ENCODE measurements at regions not wholly inside any gene's neighbourhood (a gene's known extent, or its start where the extent isn't known, plus 50 kb on each side); places are given as distances from the start of the nearest gene placed in this dataset.

DNA sequence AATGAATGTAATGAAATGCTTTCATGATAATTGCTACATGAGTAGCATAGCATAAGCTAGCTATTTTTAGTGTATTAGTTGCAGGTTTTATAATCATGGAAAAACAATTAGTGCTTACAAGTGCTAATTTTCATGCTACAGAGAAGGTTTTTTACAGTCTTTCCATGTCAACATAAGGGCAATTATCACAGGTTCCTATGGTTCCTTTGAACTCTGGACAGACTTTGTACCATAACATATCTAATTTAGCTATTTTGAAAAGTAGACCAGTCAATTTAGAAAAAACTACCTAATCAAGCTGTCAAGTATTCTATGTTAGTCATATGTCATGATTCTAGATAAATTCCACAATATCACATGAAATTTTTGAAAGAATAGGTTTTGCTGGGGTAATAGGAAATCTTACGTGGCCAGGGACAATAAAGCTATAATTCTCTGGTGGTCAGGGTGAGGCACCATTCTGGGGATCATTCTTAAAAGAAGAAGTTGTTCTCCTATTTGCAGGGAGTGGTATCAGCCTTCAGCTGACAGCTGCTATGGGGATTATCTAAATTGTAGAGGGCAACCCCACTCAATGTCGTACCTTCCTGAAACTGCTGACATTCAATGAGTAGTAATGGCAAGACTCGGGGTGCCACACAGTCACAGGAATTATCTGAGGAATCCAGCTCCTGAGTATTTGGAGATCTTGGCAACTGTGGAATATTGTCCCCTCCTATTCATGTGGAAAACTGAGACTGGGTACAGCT lies 724.0 kb upstream of the LINC00305 start:
- TF ChIP-seq, protein P1, sequence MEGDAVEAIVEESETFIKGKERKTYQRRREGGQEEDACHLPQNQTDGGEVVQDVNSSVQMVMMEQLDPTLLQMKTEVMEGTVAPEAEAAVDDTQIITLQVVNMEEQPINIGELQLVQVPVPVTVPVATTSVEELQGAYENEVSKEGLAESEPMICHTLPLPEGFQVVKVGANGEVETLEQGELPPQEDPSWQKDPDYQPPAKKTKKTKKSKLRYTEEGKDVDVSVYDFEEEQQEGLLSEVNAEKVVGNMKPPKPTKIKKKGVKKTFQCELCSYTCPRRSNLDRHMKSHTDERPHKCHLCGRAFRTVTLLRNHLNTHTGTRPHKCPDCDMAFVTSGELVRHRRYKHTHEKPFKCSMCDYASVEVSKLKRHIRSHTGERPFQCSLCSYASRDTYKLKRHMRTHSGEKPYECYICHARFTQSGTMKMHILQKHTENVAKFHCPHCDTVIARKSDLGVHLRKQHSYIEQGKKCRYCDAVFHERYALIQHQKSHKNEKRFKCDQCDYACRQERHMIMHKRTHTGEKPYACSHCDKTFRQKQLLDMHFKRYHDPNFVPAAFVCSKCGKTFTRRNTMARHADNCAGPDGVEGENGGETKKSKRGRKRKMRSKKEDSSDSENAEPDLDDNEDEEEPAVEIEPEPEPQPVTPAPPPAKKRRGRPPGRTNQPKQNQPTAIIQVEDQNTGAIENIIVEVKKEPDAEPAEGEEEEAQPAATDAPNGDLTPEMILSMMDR (conservative IDR thresholded peaks at IDR 0.05), result no peak
- TF ChIP-seq ZFX (IDR thresholded peaks at IDR 0.05), result no peak
- no peak overlapping the region for H3K27ac ChIP-seq

- no peak for TF ChIP-seq ZFX (IDR thresholded peaks at IDR 0.05)
- TF ChIP-seq, protein P1 (conservative IDR thresholded peaks at IDR 0.05), result no peak
- H3K27ac ChIP-seq, result no peak overlapping the region
These were observed 705.2 kb upstream of the LINC00305 start for GRCh38 chr18:64854112-64854511.

DNA sequence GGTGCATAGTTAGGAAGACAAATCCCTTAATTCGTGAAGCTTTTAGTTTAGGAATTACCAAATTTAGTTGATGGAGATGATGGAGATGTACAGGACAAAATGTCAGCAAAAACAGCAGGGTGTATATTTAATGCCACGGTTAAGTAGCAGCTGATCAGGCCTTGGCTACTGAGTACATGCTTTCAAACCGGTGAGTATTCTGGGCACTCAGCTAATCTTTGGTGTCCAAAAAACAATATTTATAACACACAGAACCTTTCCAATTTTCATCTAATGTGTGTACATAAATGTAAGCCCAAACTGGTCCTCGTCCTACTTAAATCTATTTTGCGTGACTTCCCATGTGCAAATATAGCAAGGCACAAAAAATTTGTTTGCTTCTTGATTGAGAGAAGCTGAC lies 703.4 kb upstream of the LINC00305 start:
- H3K27ac ChIP-seq, result no peak overlapping the region

DNA sequence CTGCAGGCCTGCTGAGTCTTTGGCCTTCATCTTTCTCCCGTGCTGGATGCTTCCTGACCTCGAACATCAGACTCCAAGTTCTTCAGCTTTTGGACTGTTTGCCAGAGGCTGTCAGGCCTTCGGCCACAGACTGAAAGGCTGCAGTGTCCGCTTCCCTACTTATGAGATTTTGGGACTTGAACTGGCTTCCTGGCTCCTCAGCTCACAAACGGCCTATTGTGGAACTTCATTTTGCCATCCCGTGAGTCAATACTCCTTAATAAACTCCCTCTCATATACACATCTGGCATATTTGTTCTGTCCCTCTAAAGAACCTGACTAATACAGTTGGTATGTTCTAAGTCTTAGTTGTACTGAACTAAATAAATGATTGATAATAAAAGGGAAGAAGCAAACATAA lies 702.8 kb upstream of the LINC00305 start:
- TF ChIP-seq ZFX (IDR thresholded peaks at IDR 0.05), result no peak
- TF ChIP-seq, protein P1 (conservative IDR thresholded peaks at IDR 0.05), result no peak
- H3K27ac ChIP-seq, result no peak overlapping the region

More for the DNA sequence above, 703.4 kb upstream of the LINC00305 start:
- no peak for TF ChIP-seq ZFX (IDR thresholded peaks at IDR 0.05)
- TF ChIP-seq, protein P1 (conservative IDR thresholded peaks at IDR 0.05), result no peak

DNA sequence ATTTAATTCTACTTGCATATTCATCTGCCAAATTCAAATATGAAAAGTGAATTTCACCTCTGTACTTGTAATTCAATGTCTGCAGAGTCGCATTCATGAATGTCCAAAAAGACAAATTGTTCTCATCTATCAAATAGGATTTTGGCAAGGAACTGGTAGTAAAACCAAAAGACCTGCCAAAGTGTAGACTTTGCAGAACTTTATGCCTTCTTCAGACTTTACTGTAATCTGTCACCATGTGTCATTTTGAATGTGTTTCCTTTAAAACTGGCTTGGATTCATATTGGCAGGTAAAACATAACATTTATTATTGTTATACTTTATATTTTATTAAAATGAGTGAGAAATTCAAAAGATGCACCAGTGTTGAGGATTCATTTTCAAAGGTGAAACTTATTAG lies 701.9 kb upstream of the LINC00305 start:
- no peak overlapping the region for H3K27ac ChIP-seq
- no peak for TF ChIP-seq ZFX (IDR thresholded peaks at IDR 0.05)
- TF ChIP-seq, protein P1 (conservative IDR thresholded peaks at IDR 0.05), result no peak

DNA sequence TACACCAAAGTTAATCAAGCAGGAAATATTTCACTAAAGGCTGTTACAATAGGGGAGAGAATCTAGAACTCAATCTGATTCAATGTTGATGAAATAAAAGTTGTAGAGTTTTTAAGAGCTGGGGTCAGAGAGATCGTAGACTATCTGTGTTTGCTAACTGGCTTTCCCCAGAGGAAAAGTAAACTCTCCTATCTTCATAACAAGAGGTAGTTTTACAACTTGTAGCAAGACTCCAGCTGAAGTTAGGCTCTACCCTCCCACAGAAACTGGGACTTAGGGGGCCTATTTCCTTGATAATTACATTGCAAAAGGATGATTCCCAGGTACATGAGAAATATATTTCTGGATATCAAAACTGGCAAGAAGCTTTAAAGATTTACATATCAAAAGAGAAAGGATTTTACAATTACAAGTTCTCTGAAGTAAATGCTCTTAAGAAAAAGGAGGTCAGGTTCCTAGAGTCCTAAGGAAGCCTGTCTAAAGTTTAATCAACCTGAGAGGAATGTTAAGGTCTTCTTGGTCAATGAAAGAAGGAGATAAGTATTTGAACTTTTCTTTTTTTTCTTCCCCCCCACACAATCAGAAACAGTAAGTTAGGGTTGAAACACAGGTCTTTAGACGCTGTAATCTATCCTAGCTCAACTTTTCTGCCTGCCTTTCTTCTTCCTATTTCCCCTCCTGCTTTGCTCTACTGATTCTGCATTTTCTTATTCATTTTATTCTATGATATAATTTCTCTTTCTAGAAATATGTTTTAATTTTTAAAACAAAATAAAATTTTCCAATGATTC lies 692.2 kb upstream of the LINC00305 start:
- no peak overlapping the region for H3K27ac ChIP-seq

More for the DNA sequence above, 692.2 kb upstream of the LINC00305 start:
- no peak for TF ChIP-seq ZFX (IDR thresholded peaks at IDR 0.05)
- TF ChIP-seq, protein P1 (conservative IDR thresholded peaks at IDR 0.05), result no peak
